ENCODE measurements at regions not wholly inside any gene's neighbourhood (a gene's known extent, or its start where the extent isn't known, plus 50 kb on each side); places are given as distances from the start of the nearest gene placed in this dataset.

DNA sequence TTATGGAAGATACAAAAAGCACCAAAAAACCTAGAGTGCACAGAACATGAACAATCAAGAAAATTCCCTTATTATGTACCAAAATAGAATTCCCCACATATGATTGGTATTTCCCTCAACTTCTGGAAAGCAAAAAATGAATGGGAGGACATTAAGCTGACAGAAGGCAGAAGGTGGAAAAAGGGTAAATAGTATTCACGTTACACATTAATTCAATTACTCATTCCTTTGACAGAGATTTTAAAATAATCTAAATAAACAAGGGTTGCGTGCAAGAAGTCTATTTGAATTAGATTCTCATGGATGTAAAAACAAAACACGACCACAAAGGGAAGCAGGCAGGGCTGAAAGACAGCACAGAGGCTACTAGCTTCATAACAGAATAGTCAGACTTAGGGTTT is 260.5 kb upstream of the ZPLD1 start:
- TF ChIP-seq POLR2A (IDR thresholded peaks at IDR 0.05) = no peak
- TF ChIP-seq, protein P1, sequence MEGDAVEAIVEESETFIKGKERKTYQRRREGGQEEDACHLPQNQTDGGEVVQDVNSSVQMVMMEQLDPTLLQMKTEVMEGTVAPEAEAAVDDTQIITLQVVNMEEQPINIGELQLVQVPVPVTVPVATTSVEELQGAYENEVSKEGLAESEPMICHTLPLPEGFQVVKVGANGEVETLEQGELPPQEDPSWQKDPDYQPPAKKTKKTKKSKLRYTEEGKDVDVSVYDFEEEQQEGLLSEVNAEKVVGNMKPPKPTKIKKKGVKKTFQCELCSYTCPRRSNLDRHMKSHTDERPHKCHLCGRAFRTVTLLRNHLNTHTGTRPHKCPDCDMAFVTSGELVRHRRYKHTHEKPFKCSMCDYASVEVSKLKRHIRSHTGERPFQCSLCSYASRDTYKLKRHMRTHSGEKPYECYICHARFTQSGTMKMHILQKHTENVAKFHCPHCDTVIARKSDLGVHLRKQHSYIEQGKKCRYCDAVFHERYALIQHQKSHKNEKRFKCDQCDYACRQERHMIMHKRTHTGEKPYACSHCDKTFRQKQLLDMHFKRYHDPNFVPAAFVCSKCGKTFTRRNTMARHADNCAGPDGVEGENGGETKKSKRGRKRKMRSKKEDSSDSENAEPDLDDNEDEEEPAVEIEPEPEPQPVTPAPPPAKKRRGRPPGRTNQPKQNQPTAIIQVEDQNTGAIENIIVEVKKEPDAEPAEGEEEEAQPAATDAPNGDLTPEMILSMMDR (IDR thresholded peaks at IDR 0.05) = no peak
